CD14-positive monocyte (primary cell): ENCODE measurements at regions not wholly inside any gene's neighbourhood (a gene's known extent, or its start where the extent isn't known, plus 50 kb on each side); places are given as distances from the start of the nearest gene placed in this dataset.

Experiments
- DNase-seq, 3 donors: peaks; one replicate each; pipeline ENCODE4 v3.0.0-alpha.2; 2011 to 2022
- H2AFZ ChIP-seq: 2 replicates; pipeline ENCODE4 v1.6.0; 2012; ENCODE audit warnings: mild to moderate bottlenecking, low read depth, low read length, inconsistent platforms; ENCODE audit not compliant: insufficient read depth, poor library complexity, severe bottlenecking
- H3K27ac ChIP-seq, 2 donors: 1 replicate in 1 of 2; 2 replicates in 1 of 2; pipeline ENCODE4 v1.5.1; 2012 to 2013; ENCODE audit warnings: low read length in 2 of 2, control low read depth in 1 of 2, inconsistent platforms in 1 of 2, low read depth in 1 of 2, mild to moderate bottlenecking in 1 of 2
- H3K27me3 ChIP-seq, 2 donors: one replicate each; pipeline versions ENCODE4 v1.6.0 to v1.6.1; 2011 to 2013; ENCODE audit warnings: low read length in 2 of 2; ENCODE audit not compliant: control insufficient read depth in 2 of 2, insufficient read depth in 2 of 2
- H3K36me3 ChIP-seq, 2 donors: replicated peaks in 1 of 2; 1 replicate in 1 of 2; 2 replicates in 1 of 2; pipeline versions ENCODE4 v1.5.1 to v1.6.1; 2012 to 2013; ENCODE audit warnings: low read length in 2 of 2, control low read depth in 1 of 2, inconsistent platforms in 1 of 2, mild to moderate bottlenecking in 1 of 2; ENCODE audit not compliant: insufficient read depth in 2 of 2, control insufficient read depth in 1 of 2
- H3K4me1 ChIP-seq, 2 donors: 1 replicate in 1 of 2; 2 replicates in 1 of 2; pipeline versions ENCODE4 v1.5.1 to v1.6.1; 2012 to 2013; ENCODE audit warnings: low read length in 2 of 2, control low read depth in 1 of 2, inconsistent platforms in 1 of 2, mild to moderate bottlenecking in 1 of 2, moderate library complexity in 1 of 2; ENCODE audit not compliant: insufficient read depth in 2 of 2, control insufficient read depth in 1 of 2
- H3K4me2 ChIP-seq: replicated peaks from 2 replicates; pipeline ENCODE3; 2012; ENCODE audit warnings: low read length, moderate library complexity, mild to moderate bottlenecking; ENCODE audit not compliant: poor library complexity, severe bottlenecking; ENCODE audit errors: extremely low read depth
- H3K4me3 ChIP-seq, 3 experiments: fragments of 200-600 bp in 1 of 3; sonication (generic) in 1 of 3; replicated peaks in 1 of 3; 1 replicate in 2 of 3; 2 replicates in 1 of 3; pipeline ENCODE4 v1.5.1; 2011 to 2013; ENCODE audit warnings: low read length in 3 of 3, mild to moderate bottlenecking in 3 of 3, control low read depth in 2 of 3, low read depth in 2 of 3, inconsistent platforms in 1 of 3, moderate library complexity in 1 of 3
- H3K79me2 ChIP-seq: 2 replicates; pipeline ENCODE4 v1.6.0; 2012; ENCODE audit warnings: mild to moderate bottlenecking, control low read depth, inconsistent platforms, low read length, moderate library complexity; ENCODE audit not compliant: insufficient read depth
- H3K9ac ChIP-seq: 2 replicates; pipeline ENCODE4 v1.6.0; 2017; ENCODE audit warnings: low read length, mild to moderate bottlenecking; ENCODE audit not compliant: insufficient read depth, poor library complexity, severe bottlenecking
- H3K9me3 ChIP-seq, 2 donors: replicated peaks in 1 of 2; 1 replicate in 1 of 2; 2 replicates in 1 of 2; pipeline versions ENCODE4 v1.5.1 to v1.6.1; 2012 to 2013; ENCODE audit warnings: low read length in 2 of 2, control low read depth in 1 of 2; ENCODE audit not compliant: control insufficient read depth in 1 of 2, insufficient read depth in 1 of 2
- H4K20me1 ChIP-seq: 2 replicates; pipeline ENCODE4 v1.6.0; 2012; ENCODE audit warnings: mild to moderate bottlenecking, low read length, control low read depth, moderate library complexity; ENCODE audit not compliant: insufficient read depth
- H3K27ac Mint-ChIP-seq, 7 donors: one replicate each; pipeline ENCODE4 v1.8.0; 2020; ENCODE audit warnings: mild to moderate bottlenecking in 7 of 7, mixed read lengths in 7 of 7, moderate library complexity in 6 of 7, inconsistent platforms in 2 of 7
- H3K27me3 Mint-ChIP-seq, 3 donors: one replicate each; pipeline ENCODE4 v1.8.0; 2021 to 2022; ENCODE audit warnings: low read depth in 3 of 3, mild to moderate bottlenecking in 3 of 3, mixed read lengths in 3 of 3, moderate library complexity in 3 of 3, inconsistent platforms in 1 of 3
- H3K36me3 Mint-ChIP-seq, 2 donors: one replicate each; pipeline ENCODE4 v1.8.0; 2020; ENCODE audit warnings: mixed read lengths in 2 of 2, inconsistent platforms in 1 of 2, mild to moderate bottlenecking in 1 of 2
- H3K4me1 Mint-ChIP-seq: one replicate; pipeline ENCODE4 v1.8.0; 2020; ENCODE audit warnings: mild to moderate bottlenecking, mixed read lengths
- H3K4me3 Mint-ChIP-seq, 2 donors: one replicate each; pipeline ENCODE4 v1.8.0; 2020; ENCODE audit warnings: mild to moderate bottlenecking in 2 of 2, mixed read lengths in 2 of 2, moderate library complexity in 1 of 2
- H3K9me3 Mint-ChIP-seq, 7 donors: one replicate each; pipeline ENCODE4 v1.8.0; 2020 to 2022; ENCODE audit warnings: mixed read lengths in 7 of 7, mild to moderate bottlenecking in 6 of 7, moderate library complexity in 6 of 7, inconsistent platforms in 2 of 7
- WGBS: methylation state at CpG from one replicate; pipeline ENCODE4 v1.1.5; 2013; ENCODE audit warnings: missing lambda C conversion rate; ENCODE audit not compliant: insufficient coverage; 5-methylcytosine and 5-hydroxymethylcytosine counted together
- intact Hi-C, 2 donors: fragments of 100-400 bp; cut with micrococcal nuclease; formaldehyde crosslinking; loops; one replicate each; pipeline versions ENCODE4 v1.15.0 to v1.15.1; 2023
- TF ChIP-seq, protein P1 (sequence below): fragments of 200-600 bp; IDR thresholded peaks from one replicate; pipeline ENCODE4 v1.8.0; 2022; ENCODE audit warnings: antibody characterized with exemption, mild to moderate bottlenecking

DNA sequence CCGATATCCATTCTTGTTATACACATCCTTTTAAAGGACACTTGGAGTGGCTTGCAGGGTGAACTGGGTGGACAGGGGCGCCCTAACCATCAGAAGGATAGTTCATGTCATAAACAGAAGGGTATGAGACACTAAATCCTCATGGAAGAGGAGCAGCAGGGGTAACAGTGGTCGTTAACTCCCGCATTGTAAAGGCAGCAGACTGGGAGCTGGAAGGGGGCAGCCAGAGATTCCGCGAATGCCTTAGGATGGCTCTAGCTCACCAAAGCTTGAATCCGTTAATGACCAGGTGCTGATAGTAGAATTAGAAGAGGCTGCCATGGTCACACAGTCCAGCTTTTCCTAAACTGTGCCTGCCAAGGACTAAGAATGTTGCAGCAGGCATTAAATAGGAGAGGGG, 85.2 kb upstream of the ANKRD34C start:
- Mint-ChIP-seq H3K27ac (no peak overlapping the region), H3K9me3 (no peaks in the 10 kb centered on the region), H3K4me1 (no peaks in the 10 kb centered on the region), H3K36me3 (no peaks in the 10 kb centered on the region), H3K27me3 (peaks cover 17 to 23% (median 21%) of the 10 kb centered on the region in 3 donors), H3K4me3 (no peak overlapping the region)
- DNase-seq, result no peak
- Histone ChIP-seq H3K9me3 (no peaks in the 10 kb centered on the region), H2AFZ (no peak overlapping the region), H3K79me2 (no peaks in the 10 kb centered on the region), H3K27me3 (no peaks in the 10 kb centered on the region), H3K4me3 (no peak overlapping the region), H3K27ac (no peak overlapping the region), H3K36me3 (no peaks in the 10 kb centered on the region), H4K20me1 (no peaks in the 10 kb centered on the region), H3K4me2 (no peak overlapping the region), H3K9ac (no peak overlapping the region), H3K4me1 (no peaks in the 10 kb centered on the region)
- TF ChIP-seq, protein P1, sequence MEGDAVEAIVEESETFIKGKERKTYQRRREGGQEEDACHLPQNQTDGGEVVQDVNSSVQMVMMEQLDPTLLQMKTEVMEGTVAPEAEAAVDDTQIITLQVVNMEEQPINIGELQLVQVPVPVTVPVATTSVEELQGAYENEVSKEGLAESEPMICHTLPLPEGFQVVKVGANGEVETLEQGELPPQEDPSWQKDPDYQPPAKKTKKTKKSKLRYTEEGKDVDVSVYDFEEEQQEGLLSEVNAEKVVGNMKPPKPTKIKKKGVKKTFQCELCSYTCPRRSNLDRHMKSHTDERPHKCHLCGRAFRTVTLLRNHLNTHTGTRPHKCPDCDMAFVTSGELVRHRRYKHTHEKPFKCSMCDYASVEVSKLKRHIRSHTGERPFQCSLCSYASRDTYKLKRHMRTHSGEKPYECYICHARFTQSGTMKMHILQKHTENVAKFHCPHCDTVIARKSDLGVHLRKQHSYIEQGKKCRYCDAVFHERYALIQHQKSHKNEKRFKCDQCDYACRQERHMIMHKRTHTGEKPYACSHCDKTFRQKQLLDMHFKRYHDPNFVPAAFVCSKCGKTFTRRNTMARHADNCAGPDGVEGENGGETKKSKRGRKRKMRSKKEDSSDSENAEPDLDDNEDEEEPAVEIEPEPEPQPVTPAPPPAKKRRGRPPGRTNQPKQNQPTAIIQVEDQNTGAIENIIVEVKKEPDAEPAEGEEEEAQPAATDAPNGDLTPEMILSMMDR, result no peak
- intact Hi-C loops, result no loop called here
- 61% methylated on average over 5 of the region's 7 CpGs for WGBS

DNA sequence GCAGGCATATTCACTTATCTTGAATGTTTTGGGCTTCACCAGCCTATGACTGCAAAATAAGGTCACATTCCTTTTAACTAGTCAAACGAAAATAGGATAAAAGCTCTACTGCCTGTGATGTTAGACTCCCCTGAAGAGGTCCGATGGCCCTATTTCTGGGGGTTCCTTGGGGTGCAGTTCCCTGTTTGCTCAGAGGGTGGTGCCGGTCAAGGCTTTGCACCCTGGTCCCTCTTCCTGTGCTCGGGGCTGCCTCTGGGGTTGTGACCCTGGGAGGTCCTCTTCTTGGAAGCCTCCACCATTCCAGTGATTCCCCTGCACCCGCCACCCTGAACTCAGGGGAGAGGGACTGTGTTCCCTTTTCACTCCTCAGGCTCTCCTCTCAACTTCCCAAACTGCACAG, 86.7 kb upstream of the ANKRD34C start:
- no peaks in the 10 kb centered on the region for H3K36me3 ChIP-seq
- H3K4me2 ChIP-seq, result no peak overlapping the region
- no peaks in the 10 kb centered on the region for H3K9me3 Mint-ChIP-seq
- H3K4me1 ChIP-seq, result no peaks in the 10 kb centered on the region
- H3K27me3 ChIP-seq, result no peaks in the 10 kb centered on the region
- peaks cover 17 to 24% (median 22%) of the 10 kb centered on the region in 3 donors for H3K27me3 Mint-ChIP-seq
- H3K27ac Mint-ChIP-seq, result no peak overlapping the region
- no peaks in the 10 kb centered on the region for H4K20me1 ChIP-seq
- TF ChIP-seq, protein P1, result no peak
- no peak overlapping the region for H3K9ac ChIP-seq
- no peak overlapping the region for H3K27ac ChIP-seq
- H3K4me3 ChIP-seq, result no peak overlapping the region
- H3K4me3 Mint-ChIP-seq, result no peak overlapping the region
- H3K36me3 Mint-ChIP-seq, result no peaks in the 10 kb centered on the region
- intact Hi-C loops, result no loop called here
- no peaks in the 10 kb centered on the region for H3K4me1 Mint-ChIP-seq
- H3K9me3 ChIP-seq, result no peaks in the 10 kb centered on the region
- WGBS, result 100% methylated on average over 2 of the region's 5 CpGs
- H3K79me2 ChIP-seq, result no peaks in the 10 kb centered on the region
- DNase-seq, result no peak
- H2AFZ ChIP-seq, result no peak overlapping the region
